CD4-positive, alpha-beta T cell treated with Interferon alpha-2 for 1 hour (primary cell): ENCODE measurements at regions not wholly inside any gene's neighbourhood (a gene's known extent, or its start where the extent isn't known, plus 50 kb on each side); places are given as distances from the start of the nearest gene placed in this dataset.

ENCODE experiments used
- DNase-seq, 2 donors: peaks; one replicate each; pipeline ENCODE4 v3.0.0-alpha.2; 2020 to 2022

DNA sequence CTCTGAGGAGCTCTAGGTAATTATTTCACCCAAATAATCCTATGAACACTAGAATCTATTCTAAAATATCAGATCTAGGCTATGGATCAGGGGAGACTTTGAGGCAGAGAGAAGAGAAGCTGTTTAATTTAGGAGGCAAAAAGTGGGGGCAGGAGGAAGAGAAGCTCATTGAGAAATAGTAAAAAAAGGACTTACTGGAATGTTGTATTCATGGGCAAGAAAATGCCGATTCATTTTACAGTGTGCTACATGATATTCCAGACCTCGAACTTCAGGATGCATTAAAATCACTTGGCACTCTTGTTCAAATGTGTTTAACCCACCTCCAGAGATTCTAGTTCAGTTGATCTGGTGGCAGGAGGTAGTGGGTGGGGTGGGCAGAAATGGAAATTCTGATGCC is 109.5 kb upstream of the ITGB1 start:
- DNase-seq, result no peak

- DNase-seq, result no peak
These were observed 108.7 kb upstream of the ITGB1 start for GRCh38 chr10:33066558-33067236.

DNA sequence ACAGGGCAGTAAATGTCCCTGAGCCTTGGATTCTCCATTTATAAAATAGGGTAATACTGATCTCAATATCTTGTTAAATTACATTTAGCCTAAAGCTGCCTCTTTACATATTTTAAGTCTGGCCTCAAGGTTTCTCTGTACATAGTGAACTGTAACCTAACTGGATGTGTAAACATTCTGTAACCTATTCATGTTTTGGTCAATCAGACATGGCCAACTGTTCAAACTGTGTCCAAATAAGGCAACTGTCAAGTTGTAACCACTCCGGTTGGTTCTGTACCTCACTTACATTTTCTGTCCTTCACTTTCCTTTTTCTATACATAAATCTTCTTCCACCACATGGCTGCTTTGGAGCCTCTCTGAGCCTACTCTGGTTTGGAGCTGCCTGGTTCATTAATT is 107.1 kb upstream of the ITGB1 start:
- no peak for DNase-seq

DNA sequence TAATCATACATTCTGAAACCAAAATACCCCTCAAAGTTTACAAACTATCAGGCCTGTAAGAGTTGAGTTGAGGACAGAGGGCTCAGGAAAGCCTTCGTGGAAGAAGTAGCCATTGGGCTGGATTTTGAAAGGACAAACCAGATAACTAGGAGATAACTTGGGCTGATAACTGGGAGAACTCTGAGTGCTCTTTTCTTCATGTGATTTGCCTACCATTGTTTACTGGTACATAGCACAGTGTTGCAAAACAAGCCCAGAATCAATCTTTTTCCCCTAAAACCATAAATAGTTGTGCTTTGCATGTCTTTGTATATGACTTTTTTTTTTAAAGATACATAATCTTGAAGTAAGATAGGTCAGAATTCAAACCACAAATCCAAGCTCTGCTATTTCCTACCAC is 106.7 kb upstream of the ITGB1 start:
- DNase-seq, result no peak

GRCh38 chr10:33057620-33058019 is 99.6 kb upstream of the ITGB1 start:
- no peak for DNase-seq

GRCh38 chr10:33056828-33057596 is 99.0 kb upstream of the ITGB1 start:
- no peak for DNase-seq

DNA sequence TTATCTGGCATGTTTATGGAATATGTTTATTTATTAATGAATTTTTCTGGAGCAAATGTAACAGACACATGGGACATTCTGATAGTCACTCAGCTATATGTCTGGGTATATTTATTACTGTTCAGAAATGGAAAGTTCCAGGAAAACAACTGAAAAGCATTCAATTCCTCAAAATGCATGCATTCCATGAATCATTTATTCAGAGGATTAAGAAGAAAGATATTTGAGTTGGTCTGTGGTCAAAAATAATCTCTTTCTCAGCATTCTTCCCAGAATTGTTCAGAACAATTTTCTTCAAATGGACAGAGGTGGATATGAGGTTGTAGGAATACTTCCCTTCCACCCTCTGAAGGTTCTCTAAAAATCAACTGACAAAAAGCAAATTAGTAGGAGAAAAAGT is 97.6 kb upstream of the ITGB1 start:
- no peak for DNase-seq

- DNase-seq, result no peak
These were observed 95.1 kb upstream of the ITGB1 start for GRCh38 chr10:33052915-33053810.

GRCh38 chr10:33052263-33052875 is 94.3 kb upstream of the ITGB1 start:
- no peak for DNase-seq

DNA sequence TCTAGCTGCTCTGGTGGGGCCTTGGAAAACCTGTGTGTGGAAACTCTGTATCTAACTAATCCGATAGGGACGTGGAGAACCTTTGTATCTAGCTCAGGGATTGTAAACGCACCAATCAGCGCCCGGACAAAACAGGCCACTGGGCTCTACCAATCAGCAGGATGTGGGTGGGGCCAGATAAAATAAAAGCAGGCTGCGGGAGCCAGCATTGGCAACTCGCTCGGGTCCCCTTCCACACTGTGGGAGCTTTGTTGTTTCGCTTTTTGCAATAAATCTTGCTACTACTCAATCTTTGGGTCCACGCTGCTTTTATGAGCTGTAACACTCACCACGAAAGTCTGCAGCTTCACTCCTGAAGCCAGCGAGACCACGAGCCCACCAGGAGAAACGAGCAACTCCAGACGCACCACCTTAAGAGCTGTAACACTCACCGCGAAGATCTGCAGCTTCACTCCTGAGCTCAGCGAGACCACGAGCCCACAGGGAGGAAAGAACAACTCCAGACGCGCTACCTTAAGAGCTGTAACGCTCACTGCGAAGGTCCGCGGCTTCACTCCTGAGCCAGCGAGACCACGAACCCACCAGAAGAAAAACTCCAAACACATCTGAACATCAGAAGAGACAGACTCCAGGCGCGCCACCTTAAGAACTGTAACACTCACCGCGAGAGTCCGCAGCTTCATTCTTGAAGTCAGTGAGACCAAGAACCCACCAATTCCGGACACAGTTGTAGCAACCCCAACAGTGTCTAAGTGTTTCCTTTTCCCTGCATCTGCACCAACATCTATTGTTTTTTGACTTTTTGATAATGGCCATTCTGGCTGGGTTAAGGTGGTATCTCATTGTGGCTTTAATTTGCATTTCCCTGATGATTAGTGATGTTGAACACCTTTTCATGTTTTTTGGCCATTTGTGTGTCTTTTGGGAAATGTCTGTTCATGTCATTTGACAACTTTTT is 92.2 kb upstream of the ITGB1 start:
- DNase-seq, result peak; percentile 20 to 53

- no peak for DNase-seq
These were observed 90.2 kb upstream of the ITGB1 start for GRCh38 chr10:33048223-33048622.

DNA sequence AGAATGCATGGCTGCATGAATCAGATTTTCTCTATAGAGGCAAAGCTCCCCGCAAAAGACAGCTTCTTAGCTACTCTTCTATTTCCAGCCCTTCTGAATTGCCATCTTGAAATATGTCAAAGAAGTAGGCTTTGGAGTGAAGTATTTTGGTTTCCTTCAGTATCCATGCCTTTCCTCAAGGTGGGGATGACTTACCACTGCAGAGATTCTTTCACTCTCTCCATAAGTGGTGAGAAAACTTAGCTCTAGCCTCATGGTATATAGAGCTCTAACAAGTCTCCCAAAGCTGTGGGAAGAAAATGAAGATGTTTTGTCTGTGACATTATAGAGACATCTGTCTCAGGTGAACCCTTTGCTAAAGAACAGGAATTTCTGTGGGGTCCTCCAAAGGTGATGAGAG is 89.6 kb upstream of the ITGB1 start:
- DNase-seq, result no peak

DNA sequence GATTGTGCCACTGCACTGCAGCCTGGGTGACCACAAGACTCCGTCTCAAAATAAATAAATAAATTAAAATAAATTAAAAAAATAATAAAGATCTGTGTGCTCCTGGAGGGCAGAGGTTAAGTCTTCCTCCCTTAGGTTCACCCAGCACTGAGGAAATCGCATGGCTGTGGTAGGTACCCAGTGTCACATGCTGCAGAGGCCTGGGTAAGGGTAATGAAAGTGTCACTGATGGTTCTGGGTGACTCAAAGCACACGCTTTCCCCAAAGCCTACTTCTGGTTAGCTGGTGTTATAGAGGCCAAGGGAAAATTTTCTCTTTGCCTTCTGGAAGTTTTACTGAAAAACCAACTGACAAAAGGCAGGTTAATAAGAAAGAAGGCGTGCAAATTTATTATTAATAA is 88.8 kb upstream of the ITGB1 start:
- no peak for DNase-seq

- DNase-seq, result no peak
These were observed 87.4 kb upstream of the ITGB1 start for GRCh38 chr10:33045421-33045820.

GRCh38 chr10:33042565-33042964 is 84.5 kb upstream of the ITGB1 start:
- no peak for DNase-seq

GRCh38 chr10:33041783-33042437 is 83.9 kb upstream of the ITGB1 start:
- no peak for DNase-seq

GRCh38 chr10:33040436-33040835 is 82.4 kb upstream of the ITGB1 start:
- no peak for DNase-seq

GRCh38 chr10:33039181-33039580 is 81.2 kb upstream of the ITGB1 start:
- no peak for DNase-seq

DNA sequence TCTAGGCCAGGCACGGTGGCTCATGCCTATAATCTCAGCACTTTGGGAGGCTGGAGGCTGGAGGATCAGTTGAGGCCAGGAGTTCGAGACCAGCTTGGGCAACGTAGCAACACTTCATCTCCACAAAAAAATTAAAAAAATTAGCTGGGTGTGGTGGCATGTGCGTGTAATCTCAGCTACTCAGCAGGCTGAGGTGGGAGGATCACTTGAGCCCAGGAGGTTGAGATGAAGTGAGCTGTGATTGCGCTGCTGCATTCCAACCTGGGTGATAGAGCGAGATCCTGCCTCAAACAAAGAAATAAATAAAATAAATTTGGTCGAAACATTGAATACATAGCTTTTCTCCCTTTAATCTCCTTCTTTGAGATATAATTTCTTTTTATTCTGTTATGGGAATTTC is 80.6 kb upstream of the ITGB1 start:
- no peak for DNase-seq

DNA sequence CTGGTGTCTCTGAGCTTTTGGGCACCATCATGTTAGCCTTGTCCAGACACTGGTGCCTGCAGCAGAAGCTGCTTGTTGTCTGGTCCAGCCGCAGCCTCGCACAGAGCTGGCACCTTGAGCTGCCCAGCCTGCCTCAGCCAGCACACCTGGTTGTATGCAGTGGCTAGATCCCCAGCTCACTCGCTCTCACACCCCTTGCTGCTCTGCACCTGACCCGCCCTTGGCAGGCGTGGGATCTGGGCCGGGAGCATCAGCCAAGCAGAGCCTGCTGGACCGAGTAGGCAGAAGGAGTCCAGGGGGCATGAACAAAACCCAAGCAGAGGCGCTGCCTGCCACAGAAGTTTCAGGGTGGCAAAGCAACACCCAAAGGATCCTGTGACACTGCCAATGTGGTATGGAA is 79.7 kb upstream of the ITGB1 start:
- no peak for DNase-seq

DNA sequence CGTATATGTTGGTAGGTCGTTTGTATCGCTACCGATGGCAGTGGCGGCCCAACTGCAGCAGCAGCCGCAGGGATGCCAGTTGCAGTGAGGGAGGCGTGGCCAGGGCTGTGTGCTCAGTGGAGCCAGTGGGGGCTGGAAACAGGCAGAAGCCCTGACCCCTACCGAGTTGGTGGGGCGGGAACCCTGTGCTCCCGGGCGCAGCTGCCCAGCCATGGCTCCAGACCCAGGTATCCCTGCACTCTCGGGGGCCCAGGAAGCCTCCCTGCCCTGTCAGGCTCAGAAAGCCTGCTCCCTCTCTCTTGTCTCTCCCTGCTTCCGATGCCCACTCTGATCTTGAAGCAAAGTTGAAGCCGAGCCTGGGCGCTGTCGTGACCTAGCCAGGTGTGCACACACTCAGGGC is 78.6 kb upstream of the ITGB1 start:
- no peak for DNase-seq
